Heart left ventricle (tissue), 13 donors: ENCODE measurements at regions not wholly inside any gene's neighbourhood (a gene's known extent, or its start where the extent isn't known, plus 50 kb on each side); places are given as distances from the start of the nearest gene placed in this dataset.

Experiments
- CTCF ChIP-seq, 12 donors: fragments of 200-600 bp; sonication (generic) in 4 of 12; IDR thresholded peaks; one replicate each; pipeline versions ENCODE4 v1.5.0 to v1.8.0; 2018 to 2022; ENCODE audit warnings: antibody characterized with exemption in 12 of 12, mild to moderate bottlenecking in 5 of 12
- POLR2A ChIP-seq, 2 donors: fragments of 450-650 bp; IDR thresholded peaks; one replicate each; pipeline ENCODE4 v1.6.1; 2017; ENCODE audit warnings: antibody characterized with exemption in 2 of 2, mild to moderate bottlenecking in 2 of 2, moderate library complexity in 2 of 2
- donor health status: ischemic (EF 13 %, LVEDD 7.1; RV severe dilation, severe dysfunction).
- donor health status: DM: no; HTN: yes; CAD: no.
- donor health status: DM: no; HTN: no; CAD: no.
- donor health status: ischemic (EF 25% LVEDD 6.9; RV normal size, moderate dysfunction).
- donor health status: ischemic (EF 25% LVEDD 5.7; RV mildly dilated, moderate dysfunction).
- donor health status: ischemic (EF 35%, LVEDD 5.7; RV mildly dilated, moderate dysfunction).
- donor health status: nonischemic (EF 11% LVEDD 7.7; RV severe dilation, severe dysfunction).
- donor health status: DM: yes; HTN: yes; CAD: no.
- donor health status: PGD.
- donor health status: ischemic (EF 29% LVEDD 5.4; RV normal size, mild dysfunction).
- donor health status: nonischemic (EF 23%, LVEDD 6.1; RV moderate dilation, normal function).

- no peak for TF ChIP-seq CTCF (IDR thresholded peaks at IDR 0.05)
- TF ChIP-seq POLR2A (IDR thresholded peaks at IDR 0.05), result no peak
Observed at GRCh38 chr1:47681735-47682134, 243.9 kb downstream of the FOXD2 start.
